GM12878 (cell line): ENCODE measurements at regions not wholly inside any gene's neighbourhood (a gene's known extent, or its start where the extent isn't known, plus 50 kb on each side); places are given as distances from the start of the nearest gene placed in this dataset.

ENCODE experiments used
- ATAC-seq: fragments of 200-7000 bp; cut with Tn5 transposase; 3 replicates; pipeline ENCODE4 v1.9.1; 2020; ENCODE audit warnings: mild to moderate bottlenecking, moderate library complexity
- BruUV-seq: library from RNA; stranded (reverse); fragments of 400-500 nt; replicated peaks from 2 replicates; lab custom pipeline; 2021; lab: Mats Ljungman, UMichigan
- CTCF ChIA-PET: fragments of 300-600 bp; sonication (Branson Sonifier 250); formaldehyde crosslinking; extraction: SDS; loops from one replicate; lab custom pipeline; 2021; ENCODE audit warnings: inconsistent platforms; lab: Yijun Ruan, JAX
- POLR2A ChIA-PET: fragments of 350-600 bp; formaldehyde crosslinking; extraction: SDS; loops from one replicate; lab custom pipeline; 2021; ENCODE audit warnings: inconsistent platforms; lab: Charles Lee
- RAD21 ChIA-PET: fragments of 300-600 bp; sonication (Branson Sonifier 250); formaldehyde crosslinking; loops from one replicate; lab custom pipeline; 2023; ENCODE audit warnings: antibody characterized with exemption; ENCODE audit not compliant: unreplicated experiment; lab: Charles Lee
- SMC1A ChIA-PET: fragments of 300-600 bp; sonication (Branson Sonifier 250); formaldehyde crosslinking; loops from one replicate; lab custom pipeline; 2023; ENCODE audit not compliant: unreplicated experiment, uncharacterized antibody; lab: Charles Lee
- DNase-seq: peaks from one replicate; pipeline ENCODE4 v3.0.0-alpha.2; 2011; ENCODE audit warnings: low read depth, low spot score
- FAIRE-seq: peaks from 3 replicates; lab custom pipeline; 2011; peaks lifted over from hg19 to GRCh38; lab: Jason Lieb, UNC
- H2AFZ ChIP-seq: 2 replicates; pipeline ENCODE4 v1.6.0; 2011; ENCODE audit warnings: low read depth, low read length, control low read depth; ENCODE audit not compliant: control insufficient read depth
- H3K27ac ChIP-seq: 2 replicates; pipeline ENCODE4 v1.5.1; 2011; ENCODE audit warnings: control low read depth; ENCODE audit not compliant: control insufficient read depth, insufficient read depth
- H3K27me3 ChIP-seq, 2 experiments: replicated peaks in 1 of 2; 2 replicates each; pipeline versions ENCODE4 v1.6.0 to v1.6.1; 2011; ENCODE audit warnings: low read length in 1 of 2; ENCODE audit not compliant: control insufficient read depth in 2 of 2, insufficient read depth in 2 of 2
- H3K36me3 ChIP-seq, 2 experiments: 2 replicates each; pipeline ENCODE4 v1.5.1; 2011; ENCODE audit warnings: low read length in 1 of 2; ENCODE audit not compliant: control insufficient read depth in 2 of 2, insufficient read depth in 2 of 2
- H3K4me1 ChIP-seq: 2 replicates; pipeline ENCODE4 v1.6.1; 2011; ENCODE audit warnings: mild to moderate bottlenecking, low read length, moderate library complexity, mixed read lengths; ENCODE audit not compliant: control insufficient read depth, insufficient read depth
- H3K4me2 ChIP-seq: 2 replicates; pipeline ENCODE4 v1.6.0; 2011; ENCODE audit warnings: control low read depth; ENCODE audit not compliant: control insufficient read depth, insufficient read depth
- H3K4me3 ChIP-seq: fragments of 200-600 bp; sonication (generic); 2 replicates; pipeline ENCODE4 v1.5.1; 2016
- H3K79me2 ChIP-seq: 2 replicates; pipeline ENCODE4 v1.6.0; 2011; ENCODE audit warnings: low read length; ENCODE audit not compliant: control insufficient read depth, insufficient read depth
- H3K9ac ChIP-seq: 2 replicates; pipeline ENCODE4 v1.8.0; 2011; ENCODE audit warnings: low read length, control low read depth, mixed read lengths; ENCODE audit not compliant: control insufficient read depth, insufficient read depth
- H3K9me3 ChIP-seq: replicated peaks from 3 replicates; pipeline ENCODE4 v1.5.1; 2011; ENCODE audit warnings: mild to moderate bottlenecking, low read length; ENCODE audit not compliant: control insufficient read depth, insufficient read depth
- H4K20me1 ChIP-seq: 2 replicates; pipeline ENCODE4 v1.6.0; 2011; ENCODE audit not compliant: control insufficient read depth, insufficient read depth
- FOXM1 ChIP-seq: IDR thresholded peaks from 2 replicates; pipeline ENCODE4 v1.6.1; 2012; ENCODE audit warnings: low read depth, mild to moderate bottlenecking, inconsistent platforms, low read length, moderate library complexity
- IKZF2 ChIP-seq, 2 experiments: fragments of 450-650 bp; IDR thresholded peaks; 2 replicates each; pipeline ENCODE4 v1.6.1; 2017; ENCODE audit warnings: mild to moderate bottlenecking in 2 of 2, moderate library complexity in 2 of 2
- MTA2 ChIP-seq: fragments of 450-650 bp; IDR thresholded peaks from 2 replicates; pipeline ENCODE4 v1.6.1; 2016; ENCODE audit warnings: low read depth, mild to moderate bottlenecking, moderate library complexity
- NFYA ChIP-seq: IDR thresholded peaks from 2 replicates; pipeline ENCODE4 v1.6.1; 2011; ENCODE audit warnings: low read depth, mild to moderate bottlenecking, low read length, improper control_type of control experiment, borderline replicate concordance
- RELA ChIP-seq: fragments of 450-650 bp; IDR thresholded peaks from 2 replicates; pipeline ENCODE4 v1.8.0; 2014; ENCODE audit warnings: borderline replicate concordance; ENCODE audit not compliant: partially characterized antibody
- SIN3A ChIP-seq: IDR thresholded peaks from 2 replicates; pipeline ENCODE4 v1.6.1; 2012; ENCODE audit warnings: low read depth, low read length, improper control_type of control experiment
- SREBF1 ChIP-seq: IDR thresholded peaks from 2 replicates; pipeline ENCODE4 v1.6.1; 2012; ENCODE audit warnings: mild to moderate bottlenecking, low read length
- SREBF2 ChIP-seq: IDR thresholded peaks from 2 replicates; pipeline ENCODE4 v1.6.1; 2012; ENCODE audit warnings: mild to moderate bottlenecking, low read length
- YBX1 ChIP-seq: fragments of 450-650 bp; IDR thresholded peaks from 2 replicates; pipeline ENCODE4 v1.6.1; 2016; ENCODE audit warnings: antibody characterized with exemption
- YY1 ChIP-seq: IDR thresholded peaks from 2 replicates; pipeline ENCODE4 v1.6.1; 2011; ENCODE audit warnings: low read depth, mild to moderate bottlenecking, low read length
- ZNF207 ChIP-seq: fragments of 450-650 bp; IDR thresholded peaks from 2 replicates; pipeline ENCODE4 v1.6.1; 2014; ENCODE audit warnings: antibody characterized with exemption, mild to moderate bottlenecking, borderline replicate concordance
- ZSCAN29 ChIP-seq: fragments of 450-650 bp; IDR thresholded peaks from 2 replicates; pipeline ENCODE4 v1.6.1; 2017; ENCODE audit warnings: mild to moderate bottlenecking, moderate library complexity
- WGBS: methylation state at CpG from one replicate; pipeline ENCODE4 v1.1.6; 2016; ENCODE audit warnings: low lambda C conversion rate; ENCODE audit not compliant: insufficient replicate concordance, insufficient coverage; ENCODE audit errors: missing lambda C conversion rate; 5-methylcytosine and 5-hydroxymethylcytosine counted together
- in situ Hi-C: fragments of 300-500 bp; cut with MboI; formaldehyde crosslinking; loops from 9 replicates; pipeline ENCODE4 v1.14.3; 2018; ENCODE audit warnings: mixed read lengths
- intact Hi-C: fragments of 100-400 bp; cut with micrococcal nuclease; formaldehyde crosslinking; loops from one replicate; pipeline ENCODE4 v1.14.2; 2022; ENCODE audit not compliant: unreplicated experiment
- TF ChIP-seq, protein P1 (sequence below): fragments of 450-650 bp; IDR thresholded peaks from 2 replicates; pipeline ENCODE4 v1.6.1; 2016; ENCODE audit warnings: mild to moderate bottlenecking, moderate library complexity, borderline replicate concordance

DNA sequence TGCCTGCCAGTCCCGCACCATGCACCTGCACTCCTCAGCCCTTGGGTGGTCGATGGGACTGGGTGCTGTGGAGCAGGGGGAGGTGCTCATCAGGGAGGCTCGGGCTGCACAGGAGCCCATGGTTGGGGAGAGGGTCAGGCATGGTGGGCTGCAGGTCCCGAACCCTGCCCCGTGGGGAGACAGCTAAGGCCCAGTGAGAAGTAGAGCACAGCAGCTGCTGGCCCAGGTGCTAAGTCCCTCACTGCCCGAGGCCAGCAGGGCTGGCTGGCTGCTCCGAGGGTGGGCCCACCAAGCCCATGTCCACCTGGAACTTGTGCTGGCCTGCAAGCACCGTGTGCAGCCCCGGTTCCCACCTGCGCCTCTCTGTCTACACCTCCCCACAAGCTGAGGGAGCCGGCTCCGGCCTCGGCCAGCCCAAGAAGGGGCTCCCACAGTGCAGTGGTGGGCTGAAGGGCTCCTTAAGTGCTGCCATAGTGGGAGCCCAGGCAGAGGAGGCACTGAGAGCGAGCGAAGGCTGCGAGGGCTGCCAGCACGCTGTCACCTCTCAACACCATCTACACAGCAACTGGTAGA is 88.5 kb upstream of the ELAVL2 start (continued):
- TF ChIP-seq FOXM1, result no peak

DNA sequence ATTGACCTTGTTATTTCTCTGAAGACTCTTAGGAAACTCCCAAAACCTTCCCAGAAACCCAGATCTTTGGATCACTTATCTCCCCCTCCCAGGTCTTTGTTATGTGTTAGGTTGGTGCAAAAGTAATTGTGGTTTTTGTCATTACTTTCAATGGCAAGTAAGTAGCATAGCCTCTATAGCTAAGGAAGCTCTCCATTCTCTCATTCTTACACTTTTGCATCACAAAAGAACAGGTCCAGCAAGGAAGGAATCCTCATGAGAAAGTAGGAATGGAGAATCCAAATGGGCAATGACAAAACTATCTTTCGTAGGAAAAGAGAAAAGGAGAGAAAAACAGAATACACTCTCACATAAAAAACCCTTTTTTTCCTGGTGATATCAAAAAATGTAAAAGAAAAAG is 81.3 kb upstream of the ELAVL2 start:
- ChIA-PET POLR2A (no interaction called here), SMC1A (interaction anchor here (1.6 to 1.7 kb wide), 2 partner anchors 9 to 25 kb away, joined by 4 read pairs; no protein-coding TSS in a partner anchor)
- intact Hi-C loops, result no loop called here

More for the DNA sequence above, 81.3 kb upstream of the ELAVL2 start:
- TF ChIP-seq IKZF2 (IDR thresholded peaks at IDR 0.05) (no peak), SIN3A (no peak), YY1 (no peak), NFYA (no peak), MTA2 (no peak), SREBF2 (no peak), SREBF1 (no peak), RELA (no peak), YBX1 (no peak), ZSCAN29 (no peak), ZNF207 (no peak)
- TF ChIP-seq, protein P1, sequence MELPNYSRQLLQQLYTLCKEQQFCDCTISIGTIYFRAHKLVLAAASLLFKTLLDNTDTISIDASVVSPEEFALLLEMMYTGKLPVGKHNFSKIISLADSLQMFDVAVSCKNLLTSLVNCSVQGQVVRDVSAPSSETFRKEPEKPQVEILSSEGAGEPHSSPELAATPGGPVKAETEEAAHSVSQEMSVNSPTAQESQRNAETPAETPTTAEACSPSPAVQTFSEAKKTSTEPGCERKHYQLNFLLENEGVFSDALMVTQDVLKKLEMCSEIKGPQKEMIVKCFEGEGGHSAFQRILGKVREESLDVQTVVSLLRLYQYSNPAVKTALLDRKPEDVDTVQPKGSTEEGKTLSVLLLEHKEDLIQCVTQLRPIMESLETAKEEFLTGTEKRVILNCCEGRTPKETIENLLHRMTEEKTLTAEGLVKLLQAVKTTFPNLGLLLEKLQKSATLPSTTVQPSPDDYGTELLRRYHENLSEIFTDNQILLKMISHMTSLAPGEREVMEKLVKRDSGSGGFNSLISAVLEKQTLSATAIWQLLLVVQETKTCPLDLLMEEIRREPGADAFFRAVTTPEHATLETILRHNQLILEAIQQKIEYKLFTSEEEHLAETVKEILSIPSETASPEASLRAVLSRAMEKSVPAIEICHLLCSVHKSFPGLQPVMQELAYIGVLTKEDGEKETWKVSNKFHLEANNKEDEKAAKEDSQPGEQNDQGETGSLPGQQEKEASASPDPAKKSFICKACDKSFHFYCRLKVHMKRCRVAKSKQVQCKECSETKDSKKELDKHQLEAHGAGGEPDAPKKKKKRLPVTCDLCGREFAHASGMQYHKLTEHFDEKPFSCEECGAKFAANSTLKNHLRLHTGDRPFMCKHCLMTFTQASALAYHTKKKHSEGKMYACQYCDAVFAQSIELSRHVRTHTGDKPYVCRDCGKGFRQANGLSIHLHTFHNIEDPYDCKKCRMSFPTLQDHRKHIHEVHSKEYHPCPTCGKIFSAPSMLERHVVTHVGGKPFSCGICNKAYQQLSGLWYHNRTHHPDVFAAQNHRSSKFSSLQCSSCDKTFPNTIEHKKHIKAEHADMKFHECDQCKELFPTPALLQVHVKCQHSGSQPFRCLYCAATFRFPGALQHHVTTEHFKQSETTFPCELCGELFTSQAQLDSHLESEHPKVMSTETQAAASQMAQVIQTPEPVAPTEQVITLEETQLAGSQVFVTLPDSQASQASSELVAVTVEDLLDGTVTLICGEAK, result no peak
- Histone ChIP-seq H3K36me3 (no peaks in the 10 kb centered on the region), H3K4me1 (no peaks in the 10 kb centered on the region), H3K9ac (no peak overlapping the region), H3K27ac (no peak overlapping the region), H3K27me3 (no peaks in the 10 kb centered on the region), H3K9me3 (no peaks in the 10 kb centered on the region), H4K20me1 (no peaks in the 10 kb centered on the region), H3K4me3 (no peak overlapping the region), H3K79me2 (no peaks in the 10 kb centered on the region), H3K4me2 (no peak overlapping the region), H2AFZ (no peak overlapping the region)
- ChIA-PET RAD21 (no interaction called here), CTCF (interaction anchor here (0.7 kb wide), 1 partner anchor 1181 kb away, joined by 3 read pairs; no protein-coding TSS in a partner anchor)
- ATAC-seq, result no peak
- WGBS, result 0% methylated on average over 1 of the region's 1 CpG
- no TSS peak for BruUV-seq
- in situ Hi-C loops, result no loop called here
- FAIRE-seq, result no peak
- no peak for DNase-seq
